ENCODE measurements at regions not wholly inside any gene's neighbourhood (a gene's known extent, or its start where the extent isn't known, plus 50 kb on each side); places are given as distances from the start of the nearest gene placed in this dataset.

DNA sequence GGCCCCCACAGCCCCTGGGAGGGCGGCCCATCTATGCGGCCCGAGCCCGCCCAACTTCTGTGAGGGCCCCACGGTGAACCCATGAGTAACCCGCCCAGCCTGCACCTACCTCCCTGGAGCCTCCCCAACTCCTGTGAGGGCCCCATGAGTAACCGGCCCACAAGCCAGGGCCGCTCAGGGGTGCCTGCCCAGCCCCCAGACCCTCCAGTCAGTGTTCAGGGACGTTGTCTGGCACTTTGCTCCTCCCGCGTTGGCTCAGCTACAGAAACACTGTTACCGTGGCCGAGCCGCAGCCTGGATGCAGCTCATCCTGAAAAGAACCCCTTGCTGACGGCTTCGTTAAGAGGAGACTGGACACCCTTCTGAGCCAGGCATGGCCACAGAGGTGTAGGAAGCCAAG, 179.6 kb downstream of the BRD1 start:
- ChIA-PET CTCF (no interaction called here), POLR2A (no interaction called here)
- Histone ChIP-seq H3K36me3 (ENCODE audit: control insufficient read depth, insufficient read depth, low read length) (no peaks in the 10 kb centered on the region), H3K27me3 (ENCODE audit: control insufficient read depth, insufficient read depth, low read length) (no peaks in the 10 kb centered on the region), H3K4me3 (ENCODE audit: low read depth, low read length) (no peak overlapping the region)
- no peak for TF ChIP-seq CTCF (IDR thresholded peaks at IDR 0.05; ENCODE audit: insufficient read depth, low read depth, low read length)
- DNase-seq (ENCODE audit: low read depth) = no peak

GRCh38 chr22:49647627-49648026, 180.0 kb downstream of the BRD1 start:
- no peaks in the 10 kb centered on the region for H3K27me3 ChIP-seq (ENCODE audit: control insufficient read depth, insufficient read depth, low read length)
- no peak for TF ChIP-seq CTCF (IDR thresholded peaks at IDR 0.05; ENCODE audit: insufficient read depth, low read depth, low read length)
- POLR2A ChIA-PET = no interaction called here
- H3K36me3 ChIP-seq (ENCODE audit: control insufficient read depth, insufficient read depth, low read length) = no peaks in the 10 kb centered on the region
- no peak for DNase-seq (ENCODE audit: low read depth)
- no peak overlapping the region for H3K4me3 ChIP-seq (ENCODE audit: low read depth, low read length)
- CTCF ChIA-PET = no interaction called here

DNA sequence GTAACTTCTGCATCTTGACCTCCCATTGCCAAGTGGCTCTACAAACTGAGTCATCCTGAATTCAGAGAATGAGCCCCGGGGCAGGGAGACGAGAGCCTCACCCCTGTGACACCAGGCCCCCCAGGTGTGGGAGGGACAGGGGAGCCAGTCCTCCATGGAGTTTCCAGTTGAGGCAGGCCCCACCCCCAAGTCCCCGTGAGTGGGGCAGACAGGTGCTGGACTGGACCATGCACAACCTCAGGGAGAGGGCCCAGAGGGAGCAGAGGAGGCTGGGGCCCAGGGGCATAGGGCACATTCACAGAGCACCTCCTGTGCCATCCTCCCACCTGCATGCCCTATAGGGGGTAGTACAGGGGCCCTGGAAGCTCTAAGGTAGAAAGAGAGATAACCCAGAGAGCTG, 180.8 kb downstream of the BRD1 start:
- Histone ChIP-seq H3K4me3 (ENCODE audit: low read depth, low read length) (no peak overlapping the region), H3K36me3 (ENCODE audit: control insufficient read depth, insufficient read depth, low read length) (no peaks in the 10 kb centered on the region), H3K27me3 (ENCODE audit: control insufficient read depth, insufficient read depth, low read length) (no peaks in the 10 kb centered on the region)
- no peak for DNase-seq (ENCODE audit: low read depth)
- CTCF ChIA-PET = no interaction called here
- no peak for TF ChIP-seq CTCF (IDR thresholded peaks at IDR 0.05; ENCODE audit: insufficient read depth, low read depth, low read length)
- POLR2A ChIA-PET = no interaction called here

- DNase-seq (ENCODE audit: low read depth) = no peak
- CTCF ChIA-PET = no interaction called here
- H3K27me3 ChIP-seq (ENCODE audit: control insufficient read depth, insufficient read depth, low read length) = no peaks in the 10 kb centered on the region
- no peaks in the 10 kb centered on the region for H3K36me3 ChIP-seq (ENCODE audit: control insufficient read depth, insufficient read depth, low read length)
- POLR2A ChIA-PET = no interaction called here
- H3K4me3 ChIP-seq (ENCODE audit: low read depth, low read length) = no peak overlapping the region
- no peak for TF ChIP-seq CTCF (IDR thresholded peaks at IDR 0.05; ENCODE audit: insufficient read depth, low read depth, low read length)
Measured at GRCh38 chr22:49645791-49646550, 181.7 kb downstream of the BRD1 start.

DNA sequence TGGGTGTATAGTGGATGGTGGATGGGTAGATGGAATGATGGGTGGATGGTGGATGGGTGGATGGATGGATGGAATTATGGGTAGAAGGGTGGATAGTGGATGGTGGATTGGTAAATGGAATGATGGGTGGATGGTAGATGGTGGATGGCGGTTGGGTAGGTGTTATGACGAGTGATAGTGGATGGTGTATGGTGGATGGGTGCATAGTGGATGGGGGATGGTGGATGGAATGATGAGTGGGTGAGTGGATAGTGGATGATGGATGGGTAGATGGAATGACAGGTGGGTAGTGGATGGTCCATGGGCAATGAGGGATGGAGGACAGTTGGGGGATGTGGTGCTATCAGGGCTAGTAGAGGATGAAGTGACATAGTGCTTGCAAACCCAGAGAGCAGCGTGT, 182.4 kb downstream of the BRD1 start:
- ChIA-PET CTCF (no interaction called here), POLR2A (no interaction called here)
- H3K27me3 ChIP-seq (ENCODE audit: control insufficient read depth, insufficient read depth, low read length) = no peaks in the 10 kb centered on the region
- H3K36me3 ChIP-seq (ENCODE audit: control insufficient read depth, insufficient read depth, low read length) = no peaks in the 10 kb centered on the region
- no peak for TF ChIP-seq CTCF (IDR thresholded peaks at IDR 0.05; ENCODE audit: insufficient read depth, low read depth, low read length)
- no peak for DNase-seq (ENCODE audit: low read depth)
- H3K4me3 ChIP-seq (ENCODE audit: low read depth, low read length) = no peak overlapping the region

Data from BJ (cell line).